ENCODE measurements at regions not wholly inside any gene's neighbourhood (a gene's known extent, or its start where the extent isn't known, plus 50 kb on each side); places are given as distances from the start of the nearest gene placed in this dataset.

DNA sequence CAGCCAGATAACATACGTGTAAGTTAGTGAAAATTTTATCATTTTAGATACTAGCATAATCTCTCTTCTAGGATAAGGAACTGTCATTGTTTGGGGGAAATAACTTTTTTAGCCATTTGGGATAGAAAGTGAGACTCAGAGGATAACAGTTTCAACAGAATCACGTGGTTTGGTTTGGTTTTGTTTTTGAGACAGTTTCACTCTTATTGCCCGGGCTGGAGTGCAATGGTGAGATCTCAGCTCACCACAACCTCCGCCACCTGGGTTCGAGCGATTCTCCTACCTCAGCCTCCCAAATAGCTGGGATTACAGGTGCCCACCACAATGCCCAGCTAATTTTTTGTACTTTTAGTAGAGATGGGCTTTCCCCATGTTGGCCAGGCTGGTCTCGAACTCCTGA, 323.2 kb upstream of the MEIS1 start:
- H3K9ac ChIP-seq (ENCODE audit: low read length), result no peak overlapping the region
- no peaks in the 10 kb centered on the region for H3K36me3 ChIP-seq (replicated peaks in 1 of 2; ENCODE audit: control extremely low read depth in 1 of 2, control insufficient read depth in 1 of 2, extremely low read depth in 1 of 2, insufficient read depth in 2 of 2, low read length in 1 of 2)
- WGBS (ENCODE audit: insufficient coverage), result 77% methylated on average over 5 of the region's 7 CpGs
- H3K9me3 Mint-ChIP-seq (ENCODE audit: insufficient read depth), result no peaks in the 10 kb centered on the region
- H3K4me1 Mint-ChIP-seq, result no peaks in the 10 kb centered on the region
- ChIA-PET CTCF (no interaction called here), POLR2A (interaction anchor here (0.6 kb wide), 1 partner anchor 12 kb away, joined by 5 read pairs; no protein-coding TSS in a partner anchor)
- intact Hi-C loops (cut with micrococcal nuclease), result no loop called here
- H3K27me3 ChIP-seq (replicated peaks in 1 of 4; ENCODE audit: control extremely low read depth in 1 of 4, control insufficient read depth in 3 of 4, insufficient read depth in 4 of 4, low read length in 3 of 4), result no peaks in the 10 kb centered on the region
- no peak overlapping the region for H3K4me3 ChIP-seq (ENCODE audit: control extremely low read depth in 1 of 5, extremely low read depth in 1 of 5, insufficient read depth in 1 of 5, low read depth in 2 of 5, low read length in 4 of 5)
- H3K27me3 Mint-ChIP-seq, result no peaks in the 10 kb centered on the region
- H3K79me2 ChIP-seq (ENCODE audit: control insufficient read depth, insufficient read depth, low read length), result no peaks in the 10 kb centered on the region
- no peak overlapping the region for H2AFZ ChIP-seq (ENCODE audit: insufficient read depth, low read depth, low read length, poor library complexity, severe bottlenecking)
- no peaks in the 10 kb centered on the region for H3K4me1 ChIP-seq (ENCODE audit: control insufficient read depth in 2 of 2, insufficient read depth in 2 of 2, low read length in 2 of 2)
- TF ChIP-seq, protein P1, sequence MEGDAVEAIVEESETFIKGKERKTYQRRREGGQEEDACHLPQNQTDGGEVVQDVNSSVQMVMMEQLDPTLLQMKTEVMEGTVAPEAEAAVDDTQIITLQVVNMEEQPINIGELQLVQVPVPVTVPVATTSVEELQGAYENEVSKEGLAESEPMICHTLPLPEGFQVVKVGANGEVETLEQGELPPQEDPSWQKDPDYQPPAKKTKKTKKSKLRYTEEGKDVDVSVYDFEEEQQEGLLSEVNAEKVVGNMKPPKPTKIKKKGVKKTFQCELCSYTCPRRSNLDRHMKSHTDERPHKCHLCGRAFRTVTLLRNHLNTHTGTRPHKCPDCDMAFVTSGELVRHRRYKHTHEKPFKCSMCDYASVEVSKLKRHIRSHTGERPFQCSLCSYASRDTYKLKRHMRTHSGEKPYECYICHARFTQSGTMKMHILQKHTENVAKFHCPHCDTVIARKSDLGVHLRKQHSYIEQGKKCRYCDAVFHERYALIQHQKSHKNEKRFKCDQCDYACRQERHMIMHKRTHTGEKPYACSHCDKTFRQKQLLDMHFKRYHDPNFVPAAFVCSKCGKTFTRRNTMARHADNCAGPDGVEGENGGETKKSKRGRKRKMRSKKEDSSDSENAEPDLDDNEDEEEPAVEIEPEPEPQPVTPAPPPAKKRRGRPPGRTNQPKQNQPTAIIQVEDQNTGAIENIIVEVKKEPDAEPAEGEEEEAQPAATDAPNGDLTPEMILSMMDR (IDR thresholded peaks at IDR 0.05), result no peak
- TF ChIP-seq EZH2 (IDR thresholded peaks at IDR 0.05; ENCODE audit: borderline replicate concordance, insufficient read depth, low read depth, low read length, poor library complexity, severe bottlenecking), result no peak
- H3K4me2 ChIP-seq (replicated peaks; ENCODE audit: low read depth, low read length, poor library complexity, severe bottlenecking), result no peak overlapping the region
- ATAC-seq (ENCODE audit: low read depth) (no peak), DNase-seq (no peak)
- H3K9me3 ChIP-seq (ENCODE audit: control extremely low read depth in 1 of 3, control insufficient read depth in 2 of 3, insufficient read depth in 1 of 3, low read length in 2 of 3), result no peaks in the 10 kb centered on the region
- H4K20me1 ChIP-seq (ENCODE audit: control insufficient read depth, insufficient read depth, low read length, poor library complexity, severe bottlenecking), result no peaks in the 10 kb centered on the region
- no peak overlapping the region for H3K27ac Mint-ChIP-seq
- no peak overlapping the region for H3K4me3 Mint-ChIP-seq
- H3K27ac ChIP-seq (ENCODE audit: low read length in 2 of 2), result no peak overlapping the region

DNA sequence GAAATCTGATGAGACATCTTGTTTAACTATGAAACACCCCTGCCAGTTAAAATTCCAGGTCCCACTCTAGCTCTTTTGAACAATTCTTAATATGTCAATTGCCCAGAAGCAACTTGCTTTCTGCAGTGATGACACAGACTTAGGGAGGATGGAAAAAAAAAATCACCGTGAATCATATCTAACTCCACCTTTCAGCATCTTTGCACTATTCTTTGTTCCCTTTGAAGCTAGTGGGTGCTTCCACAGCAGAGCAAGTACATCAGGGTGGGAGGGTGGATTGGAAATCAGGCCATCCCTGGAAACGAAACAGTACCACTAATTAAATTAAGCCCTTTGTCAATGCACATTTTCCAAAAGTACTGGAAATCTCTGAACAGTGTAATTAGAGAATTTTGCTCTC, 324.3 kb upstream of the MEIS1 start:
- no peak overlapping the region for H3K27ac Mint-ChIP-seq
- Histone ChIP-seq H2AFZ (ENCODE audit: insufficient read depth, low read depth, low read length, poor library complexity, severe bottlenecking) (no peak overlapping the region), H3K27ac (ENCODE audit: low read length in 2 of 2) (no peak overlapping the region), H3K36me3 (replicated peaks in 1 of 2; ENCODE audit: control extremely low read depth in 1 of 2, control insufficient read depth in 1 of 2, extremely low read depth in 1 of 2, insufficient read depth in 2 of 2, low read length in 1 of 2) (no peaks in the 10 kb centered on the region), H3K4me2 (replicated peaks; ENCODE audit: low read depth, low read length, poor library complexity, severe bottlenecking) (no peak overlapping the region), H3K79me2 (ENCODE audit: control insufficient read depth, insufficient read depth, low read length) (no peaks in the 10 kb centered on the region), H4K20me1 (ENCODE audit: control insufficient read depth, insufficient read depth, low read length, poor library complexity, severe bottlenecking) (no peaks in the 10 kb centered on the region), H3K4me1 (ENCODE audit: control insufficient read depth in 2 of 2, insufficient read depth in 2 of 2, low read length in 2 of 2) (no peaks in the 10 kb centered on the region), H3K4me3 (ENCODE audit: control extremely low read depth in 1 of 5, extremely low read depth in 1 of 5, insufficient read depth in 1 of 5, low read depth in 2 of 5, low read length in 4 of 5) (no peak overlapping the region), H3K9ac (ENCODE audit: low read length) (no peak overlapping the region), H3K27me3 (replicated peaks in 1 of 4; ENCODE audit: control extremely low read depth in 1 of 4, control insufficient read depth in 3 of 4, insufficient read depth in 4 of 4, low read length in 3 of 4) (no peaks in the 10 kb centered on the region), H3K9me3 (ENCODE audit: control extremely low read depth in 1 of 3, control insufficient read depth in 2 of 3, insufficient read depth in 1 of 3, low read length in 2 of 3) (no peaks in the 10 kb centered on the region)
- DNase-seq (no peak), ATAC-seq (ENCODE audit: low read depth) (no peak)
- no CpG with 5 or more reads among the region's 2 CpGs for WGBS (ENCODE audit: insufficient coverage)
- ChIA-PET POLR2A (no interaction called here), CTCF (no interaction called here)
- H3K4me3 Mint-ChIP-seq, result no peak overlapping the region
- no peaks in the 10 kb centered on the region for H3K9me3 Mint-ChIP-seq (ENCODE audit: insufficient read depth)
- H3K4me1 Mint-ChIP-seq, result no peaks in the 10 kb centered on the region
- TF ChIP-seq, protein P1 (IDR thresholded peaks at IDR 0.05), result no peak
- TF ChIP-seq EZH2 (IDR thresholded peaks at IDR 0.05; ENCODE audit: borderline replicate concordance, insufficient read depth, low read depth, low read length, poor library complexity, severe bottlenecking), result no peak
- intact Hi-C loops (cut with micrococcal nuclease), result no loop called here
- no peaks in the 10 kb centered on the region for H3K27me3 Mint-ChIP-seq

All from B cell (primary cell).